SH-SY5Y (cell line): ENCODE measurements at regions not wholly inside any gene's neighbourhood (a gene's known extent, or its start where the extent isn't known, plus 50 kb on each side); places are given as distances from the start of the nearest gene placed in this dataset.

Experiments
- GATA2 ChIP-seq: IDR thresholded peaks from 2 replicates; pipeline ENCODE4 v1.6.1; 2011; ENCODE audit warnings: mild to moderate bottlenecking, low read depth, low read length
- GATA3 ChIP-seq: IDR thresholded peaks from 2 replicates; pipeline ENCODE4 v1.6.1; 2011; ENCODE audit warnings: low read depth, mild to moderate bottlenecking, low read length, moderate library complexity

DNA sequence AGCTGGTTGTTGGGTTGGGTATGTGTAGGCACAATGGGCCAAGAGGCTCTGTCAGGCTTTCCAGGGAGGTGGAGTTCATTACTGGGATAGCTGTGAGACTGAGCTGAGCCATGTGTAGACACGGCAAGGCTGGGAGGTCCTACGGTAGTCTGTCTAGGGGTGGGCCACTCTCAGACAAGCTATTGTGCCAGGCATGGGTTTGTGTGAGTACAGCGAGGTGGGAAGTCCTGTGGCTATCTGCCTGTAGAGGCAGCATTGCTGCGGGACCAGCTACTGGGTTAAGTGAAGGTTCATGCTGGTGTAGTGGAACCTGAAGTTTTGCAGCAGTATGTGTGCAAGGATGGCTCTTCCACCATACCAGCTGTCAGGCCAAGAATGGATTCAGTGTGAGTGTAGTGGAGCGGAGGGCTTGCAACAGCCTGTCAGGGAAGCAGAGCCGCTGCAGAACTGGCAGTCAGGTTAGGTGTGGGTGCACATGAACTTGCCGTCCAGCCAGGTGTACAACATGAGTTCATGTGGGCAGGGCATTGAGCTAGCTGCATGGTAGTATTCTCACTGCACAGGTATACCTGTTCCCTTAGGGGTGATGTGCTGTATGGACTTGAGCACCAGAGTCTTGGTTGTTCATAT is 78.0 kb upstream of the CENPW start:
- no peak for TF ChIP-seq GATA2
- TF ChIP-seq GATA3 = no peak
